Activated T-cell treated with anti-CD3 and anti-CD28 coated beads for 24 hours (primary cell): ENCODE measurements at regions not wholly inside any gene's neighbourhood (a gene's known extent, or its start where the extent isn't known, plus 50 kb on each side); places are given as distances from the start of the nearest gene placed in this dataset.

ENCODE experiments used
- DNase-seq: peaks from one replicate; pipeline ENCODE4 v3.0.0-alpha.2; 2020; ENCODE audit warnings: low read depth

DNA sequence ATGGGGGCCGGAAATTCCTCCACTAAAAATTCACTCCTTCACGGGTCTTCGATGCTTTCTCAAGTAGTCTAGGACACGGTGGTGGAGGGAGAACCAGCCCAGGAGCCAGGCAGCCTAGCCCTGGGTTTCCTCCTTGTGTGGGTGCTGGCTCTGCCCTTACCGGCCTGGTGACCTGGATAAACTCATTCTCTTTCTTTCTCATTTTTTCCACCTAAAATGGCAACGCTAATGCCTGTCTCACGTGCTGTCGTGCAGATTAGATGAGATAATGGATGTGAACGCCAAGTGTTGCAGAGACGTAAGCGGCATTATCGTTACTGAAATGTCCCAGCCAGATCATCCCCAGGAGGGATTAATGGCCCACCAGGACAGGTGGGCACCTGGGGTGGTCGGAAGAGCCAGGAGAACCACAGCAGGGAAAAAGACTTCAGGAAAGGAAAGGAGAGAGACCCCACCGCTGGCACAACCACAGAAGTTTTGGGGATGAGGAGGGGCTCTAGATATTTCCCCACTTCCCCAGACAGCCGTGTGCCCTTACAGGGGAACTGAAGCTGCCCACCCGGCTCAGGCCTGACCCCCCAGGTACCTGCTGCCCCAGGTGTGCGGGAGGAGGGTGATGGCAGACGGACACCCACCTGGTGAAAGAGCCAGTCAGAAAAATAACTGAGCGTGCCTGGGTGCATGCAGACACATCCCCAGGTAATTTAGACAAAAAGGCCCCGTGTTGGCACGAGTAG is 100.8 kb upstream of the ASAP2 start:
- DNase-seq, result no peak

DNA sequence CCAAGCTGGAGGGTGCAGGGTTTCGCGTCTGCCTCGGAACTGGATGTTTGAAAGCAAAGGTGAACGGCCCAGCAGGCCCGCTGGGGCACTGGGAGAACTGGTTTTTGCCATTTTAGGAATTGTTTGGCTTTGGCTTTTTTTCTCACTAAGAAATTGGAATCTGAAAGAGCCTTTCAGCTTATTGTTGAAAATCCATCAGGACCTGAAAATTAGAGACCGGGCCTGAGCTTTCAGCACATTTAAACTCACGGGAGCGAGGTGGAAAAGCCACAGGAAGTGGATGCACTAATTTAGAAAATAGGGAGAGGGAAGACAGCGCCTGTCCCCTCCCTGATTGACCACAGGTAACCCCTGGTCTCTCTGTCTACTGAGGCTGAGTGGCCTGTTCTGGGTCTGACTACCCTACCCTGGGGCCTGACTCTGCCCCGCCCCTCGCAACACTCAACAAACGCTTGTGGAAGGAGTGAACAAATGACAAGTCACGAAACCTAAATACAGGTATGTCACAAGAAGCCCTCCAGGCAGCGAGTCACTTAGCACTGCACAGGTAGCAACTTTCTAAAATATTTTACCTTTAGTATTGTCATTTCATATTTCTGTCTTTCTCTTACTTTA is 100.3 kb upstream of the MBOAT2 start:
- no peak for DNase-seq

DNA sequence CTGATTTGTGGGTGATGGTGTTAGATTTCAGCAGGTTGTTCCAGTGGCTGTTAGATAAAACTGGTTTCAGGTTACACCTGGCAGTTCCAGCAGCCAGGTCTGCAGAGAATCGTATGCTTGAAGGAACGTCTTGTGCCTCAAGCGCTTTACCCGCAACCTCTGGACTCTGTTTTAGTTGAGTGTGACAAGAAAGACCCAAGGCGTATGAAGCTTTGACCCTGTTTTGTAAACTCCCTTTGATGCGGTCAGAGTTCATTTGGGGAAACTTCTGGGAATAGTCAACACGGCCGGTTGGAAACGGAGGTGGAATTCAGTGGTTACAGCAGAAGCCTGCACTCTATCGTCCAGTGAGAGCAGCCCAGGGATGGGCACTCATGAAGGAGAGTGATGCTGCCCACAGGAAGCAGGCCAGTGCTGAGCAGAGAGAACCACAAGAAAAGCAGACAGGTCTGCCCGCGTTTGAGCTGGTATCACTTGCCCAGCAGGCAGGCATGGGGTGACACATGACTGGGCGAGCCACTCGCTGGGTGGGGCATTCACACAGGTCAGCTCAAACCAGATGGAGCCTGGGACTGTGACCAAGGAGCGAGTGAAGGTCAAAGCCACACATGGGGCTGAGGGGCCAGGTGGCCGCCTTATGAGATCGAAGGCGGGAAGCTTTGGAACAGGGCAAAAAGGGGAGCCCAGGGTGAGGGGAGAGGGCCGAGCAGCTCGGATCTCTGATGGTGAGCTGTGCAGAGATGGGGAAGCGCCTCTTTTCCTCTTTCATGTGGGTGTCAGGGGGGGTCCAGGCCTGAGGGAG is 99.6 kb upstream of the MBOAT2 start:
- DNase-seq, result no peak

DNA sequence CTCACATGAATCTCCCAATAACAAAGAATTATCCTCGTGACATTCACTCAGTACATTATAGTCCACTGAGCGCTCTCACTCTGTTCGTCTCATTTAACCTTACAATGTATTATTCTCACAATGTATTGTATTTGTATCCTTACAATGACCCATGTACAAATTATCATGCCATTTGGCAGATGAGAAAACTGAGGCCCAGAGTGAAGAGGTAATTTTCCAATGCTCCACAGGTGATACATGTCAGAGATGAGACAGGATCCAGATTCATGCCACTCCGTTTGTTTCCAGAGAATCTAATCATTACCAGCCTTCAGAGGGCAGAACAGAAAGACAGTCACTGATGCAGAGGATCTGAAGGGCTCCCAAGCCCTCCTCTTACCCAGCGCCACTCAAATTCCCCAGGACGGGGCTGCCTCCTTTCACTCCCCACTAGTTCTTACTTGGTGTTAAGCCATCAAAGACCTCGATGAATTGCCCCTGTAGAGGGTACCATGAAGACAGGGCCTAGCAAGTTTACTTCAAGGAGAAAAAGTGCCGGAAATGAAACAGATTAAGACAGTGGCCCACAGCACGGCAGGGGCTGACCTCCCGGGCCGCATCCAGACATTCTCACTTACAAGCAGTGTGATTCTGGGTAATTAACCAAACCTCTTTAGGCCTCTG is 98.4 kb upstream of the MBOAT2 start:
- DNase-seq, result no peak

DNA sequence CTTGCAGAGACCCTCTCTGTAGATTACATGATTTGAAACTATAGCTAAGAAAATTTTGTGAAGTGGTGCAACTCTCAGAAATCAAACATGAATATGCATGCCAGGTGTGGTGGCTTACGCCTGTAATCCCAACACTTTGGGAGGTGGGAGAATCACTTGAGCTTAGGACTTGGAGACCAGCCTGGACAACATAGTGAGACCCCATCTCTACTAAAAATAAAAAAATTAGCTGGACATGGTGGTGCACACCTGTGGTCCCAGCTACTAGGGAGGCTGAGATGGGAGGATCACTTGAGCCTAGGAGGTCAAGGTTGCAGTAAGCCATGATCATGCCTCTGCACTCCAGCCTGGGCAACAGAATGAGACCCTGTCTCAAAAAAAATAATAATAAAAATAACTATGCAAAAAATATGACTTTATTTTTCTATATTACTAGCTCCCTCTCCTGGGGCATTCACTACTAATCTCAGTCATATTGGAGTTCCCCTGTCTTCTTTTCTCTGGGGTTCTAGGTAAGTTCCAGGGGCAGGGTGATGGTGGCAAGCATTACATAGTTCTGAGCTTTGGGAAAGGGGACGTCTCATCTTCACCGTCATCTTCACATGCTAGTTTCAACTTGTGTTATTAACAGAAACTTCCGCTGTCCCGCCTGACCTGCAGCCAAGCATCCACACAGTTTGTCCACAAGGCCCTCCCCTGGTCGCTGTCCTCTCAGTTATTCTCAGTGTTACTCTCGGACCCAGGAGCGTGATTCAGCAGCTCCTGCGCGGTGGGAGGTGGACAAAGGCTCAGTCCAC is 96.8 kb upstream of the MBOAT2 start:
- no peak for DNase-seq

DNA sequence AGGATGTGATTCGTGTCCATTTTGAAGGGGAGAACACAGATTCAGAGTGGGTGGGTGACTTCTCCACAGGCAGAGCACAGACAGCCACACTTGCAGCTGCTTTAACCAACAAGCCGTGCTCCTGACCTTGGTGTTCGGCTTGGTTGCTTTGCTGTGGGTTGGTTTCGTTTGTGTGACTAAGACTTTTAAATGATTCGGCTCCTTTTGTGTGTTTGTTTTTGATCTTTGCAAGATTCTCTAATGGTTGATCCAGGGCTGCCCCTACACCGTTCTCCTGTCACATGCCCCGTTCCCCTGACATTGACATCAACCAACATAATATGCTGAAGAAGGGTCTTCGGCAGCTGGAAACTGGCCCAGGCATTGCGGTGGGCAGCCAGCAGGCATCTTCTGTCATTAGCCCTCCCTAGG is 95.9 kb upstream of the MBOAT2 start:
- DNase-seq, result peak; percentile 6

DNA sequence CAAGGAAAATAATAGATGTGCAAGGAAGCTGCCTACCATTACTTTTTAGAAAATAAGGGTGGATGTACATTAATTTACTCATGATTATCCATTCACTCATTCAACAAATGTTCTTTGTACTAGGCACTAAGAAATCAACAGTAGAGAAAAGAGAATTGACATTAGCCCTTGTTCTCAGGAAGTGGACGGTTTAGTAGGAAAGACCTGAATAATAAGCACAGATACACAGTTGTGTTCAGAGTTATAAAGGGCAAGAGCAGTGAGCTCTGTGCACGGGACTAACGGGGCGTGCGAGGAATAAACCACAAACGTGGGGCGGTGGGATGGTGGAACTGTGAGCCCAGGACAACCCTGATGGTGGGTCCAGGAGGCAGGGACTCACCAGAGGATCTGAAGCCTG is 94.4 kb upstream of the MBOAT2 start:
- DNase-seq, result no peak

DNA sequence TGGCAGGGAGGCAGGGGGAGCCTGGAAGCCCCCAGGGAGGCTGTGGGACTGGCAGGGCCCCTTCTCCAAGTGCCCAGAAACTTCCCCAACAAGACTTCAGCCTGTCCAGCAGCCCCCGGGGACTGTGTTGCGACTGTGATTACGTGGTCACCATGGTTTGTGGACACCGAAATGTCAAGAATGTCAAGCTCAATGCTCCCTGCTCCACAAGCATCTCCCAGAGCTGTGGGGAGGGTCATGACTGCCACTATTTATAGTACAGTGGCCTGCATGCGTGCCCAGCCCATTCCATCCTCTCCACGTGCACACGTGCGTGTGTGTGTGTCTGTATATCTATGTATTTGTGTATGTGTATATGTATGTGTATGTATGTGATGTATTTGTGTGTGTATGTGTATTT is 93.8 kb upstream of the MBOAT2 start:
- DNase-seq, result no peak

DNA sequence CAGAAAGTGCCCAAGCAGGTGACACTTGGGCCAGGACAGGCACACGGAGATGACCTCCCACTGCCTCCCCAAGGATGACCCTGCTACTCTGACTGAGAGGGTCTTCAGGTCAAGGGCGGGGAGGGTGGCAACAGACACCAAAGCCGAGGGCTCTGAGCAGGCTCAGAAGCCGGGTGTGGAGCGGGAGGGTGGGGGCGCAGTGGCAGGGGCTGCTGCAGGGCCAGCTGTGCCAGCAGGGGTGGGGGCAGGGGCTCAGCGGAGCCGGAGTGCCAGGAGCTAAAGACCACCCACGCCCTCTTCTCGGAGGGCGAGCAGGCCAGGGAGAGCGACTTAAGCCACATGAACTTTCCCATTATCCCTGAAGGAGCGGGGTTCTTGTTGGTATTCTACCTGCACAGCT is 93.3 kb upstream of the MBOAT2 start:
- DNase-seq, result no peak

DNA sequence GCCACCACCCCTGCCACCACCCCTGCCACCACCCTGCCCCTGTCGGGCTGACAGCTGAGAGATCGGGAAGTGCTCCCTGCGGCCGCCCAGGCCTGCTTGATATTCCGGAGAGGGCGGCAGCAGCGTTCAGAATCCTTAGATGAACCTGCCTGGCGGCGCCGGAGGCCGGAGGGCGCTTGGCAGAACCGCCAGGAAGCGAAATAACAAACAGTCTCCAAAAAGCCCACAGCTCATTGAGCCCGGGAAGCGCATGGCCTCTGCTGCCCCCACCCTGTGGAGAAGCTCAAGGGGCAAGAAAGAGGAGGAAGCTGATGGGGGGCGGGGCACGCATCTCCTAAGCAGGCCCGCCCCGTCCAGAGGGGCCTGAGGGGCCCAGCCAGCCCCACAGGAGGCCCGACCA is 92.2 kb upstream of the MBOAT2 start:
- DNase-seq, result no peak

DNA sequence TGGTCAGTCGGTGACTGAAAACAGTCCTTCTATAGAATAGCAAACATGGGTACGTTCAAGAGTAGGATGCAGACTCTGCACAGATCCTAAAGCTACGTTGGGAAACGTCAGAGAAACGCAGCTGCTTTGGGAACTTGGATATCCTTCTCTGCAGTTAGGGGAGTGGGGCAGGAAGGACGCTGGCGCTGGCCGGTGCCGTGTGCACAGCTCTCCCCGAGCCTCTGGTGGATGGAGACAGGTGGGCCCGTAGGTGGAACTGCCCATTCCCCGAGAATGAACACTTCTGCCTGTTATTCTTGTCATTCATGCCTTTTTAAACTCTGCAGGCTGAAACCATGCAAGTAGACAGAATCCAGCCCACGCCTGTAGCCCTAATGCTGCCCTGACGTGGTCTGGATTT is 91.7 kb upstream of the MBOAT2 start:
- DNase-seq, result no peak

DNA sequence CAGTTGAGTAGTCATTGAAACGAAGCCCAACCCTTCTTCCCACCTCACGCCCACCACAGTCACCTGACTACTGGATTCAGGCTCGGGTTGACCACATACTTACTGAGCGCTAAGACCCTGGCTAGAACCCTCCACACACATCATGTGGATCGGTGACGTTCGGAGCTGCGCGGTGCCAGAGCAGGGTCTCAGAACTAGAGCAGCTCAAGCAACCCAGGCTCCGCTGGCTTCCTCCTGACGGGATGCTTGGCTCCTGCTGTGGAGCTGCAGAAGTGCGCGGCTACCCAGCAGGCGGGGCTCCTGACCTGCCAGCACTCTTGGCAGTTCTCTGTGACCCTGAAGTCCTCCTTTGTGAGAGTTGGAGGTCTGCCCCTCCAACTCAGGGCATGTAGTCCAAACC is 90.6 kb upstream of the MBOAT2 start:
- DNase-seq, result no peak

DNA sequence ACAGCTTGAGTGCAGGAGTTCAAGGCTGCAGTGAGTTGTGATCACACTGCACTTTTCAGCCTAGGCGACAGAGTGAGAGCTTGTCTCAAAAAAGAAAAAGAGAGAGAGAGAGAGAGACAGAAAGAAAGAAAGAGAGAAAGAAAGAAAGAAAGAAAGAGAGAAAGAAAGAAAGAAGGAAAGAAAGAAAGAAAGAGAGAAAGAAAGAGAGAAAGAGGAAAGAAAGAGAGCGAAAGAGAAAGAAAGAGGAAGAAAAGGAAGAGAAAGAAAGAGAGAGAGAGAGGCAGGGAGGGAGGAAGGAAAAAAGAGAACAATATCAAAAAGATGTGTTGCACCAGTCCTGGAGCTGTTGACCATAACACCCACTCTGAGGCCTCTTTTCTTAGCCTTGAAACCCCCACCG is 89.8 kb upstream of the MBOAT2 start:
- no peak for DNase-seq

DNA sequence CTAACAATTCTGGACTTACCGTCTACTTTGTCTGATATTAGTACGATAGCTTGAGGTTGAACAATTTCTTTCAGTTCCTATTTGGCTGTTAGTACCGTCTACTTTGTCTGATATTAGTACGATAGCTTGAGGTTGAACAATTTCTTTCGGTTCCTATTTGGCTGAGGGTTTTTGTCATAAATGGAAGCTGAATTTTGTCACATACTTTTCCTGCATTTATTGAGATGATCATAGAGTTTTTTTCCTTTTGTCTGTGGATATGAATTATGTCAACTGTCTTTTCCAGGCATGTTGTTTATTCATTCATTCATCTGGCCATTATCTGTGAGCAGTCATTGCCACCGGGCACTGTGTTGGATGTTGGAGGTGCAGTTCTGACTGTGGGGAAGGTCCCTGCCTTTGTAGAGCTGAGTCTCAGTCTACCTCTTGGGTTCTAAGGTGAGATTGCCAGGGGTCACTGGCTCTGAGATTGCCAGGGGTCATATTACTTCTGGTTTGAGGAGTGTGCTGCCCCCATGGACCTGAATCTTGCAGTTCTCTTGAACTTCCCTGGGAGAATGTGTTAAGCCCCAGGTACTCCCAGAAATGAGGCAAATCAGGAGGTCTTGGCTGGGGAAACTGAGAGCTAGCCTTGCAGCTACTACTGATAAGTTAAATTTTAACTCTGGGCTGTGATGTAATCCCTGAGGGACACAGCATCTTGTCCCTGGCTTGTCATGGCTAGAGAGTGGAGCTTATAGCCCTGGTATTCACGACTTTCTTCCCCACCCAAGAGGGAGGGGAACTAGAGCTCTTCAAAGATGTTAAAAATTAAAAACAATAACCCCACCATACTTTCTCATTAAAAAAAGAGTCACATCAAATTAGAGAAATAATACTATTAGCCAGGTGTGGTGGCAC is 89.1 kb upstream of the MBOAT2 start:
- no peak for DNase-seq

DNA sequence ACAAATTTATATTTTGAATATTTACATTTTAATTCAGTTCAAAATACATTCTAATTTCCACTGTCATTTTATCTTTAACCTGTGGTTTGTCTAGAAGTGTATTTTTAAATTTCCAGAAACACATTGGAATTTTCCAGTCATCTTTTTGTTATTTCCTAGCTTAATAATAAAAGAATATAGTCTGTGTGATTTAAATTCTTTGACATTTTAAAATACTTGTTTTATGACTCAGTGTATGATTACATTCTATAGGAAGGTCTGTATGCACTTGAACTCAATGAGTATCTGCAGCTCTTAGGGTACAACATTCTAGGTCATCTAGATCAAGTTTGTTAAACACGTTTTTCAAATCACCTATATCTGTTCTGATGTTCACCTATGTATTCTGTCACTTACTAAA is 88.3 kb upstream of the MBOAT2 start:
- no peak for DNase-seq

DNA sequence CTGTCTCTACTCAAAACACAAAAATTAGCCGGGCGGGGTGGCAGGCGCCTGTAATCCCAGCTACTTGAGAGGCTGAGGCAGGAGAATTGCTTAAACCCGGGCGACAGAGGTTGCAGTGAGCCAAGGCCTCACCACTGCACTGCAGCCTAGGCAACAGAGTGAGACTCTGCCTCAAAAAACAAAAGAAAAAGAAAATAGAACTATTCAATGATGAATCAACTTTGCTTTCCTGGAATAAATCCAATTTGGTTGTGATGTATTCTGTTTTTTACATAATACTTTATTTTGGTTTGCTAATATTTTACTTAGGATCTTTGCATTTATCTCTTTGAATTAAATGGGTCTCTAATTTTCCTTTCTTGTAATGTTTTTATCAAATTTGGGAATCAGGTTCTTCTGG is 86.3 kb upstream of the MBOAT2 start:
- no peak for DNase-seq

DNA sequence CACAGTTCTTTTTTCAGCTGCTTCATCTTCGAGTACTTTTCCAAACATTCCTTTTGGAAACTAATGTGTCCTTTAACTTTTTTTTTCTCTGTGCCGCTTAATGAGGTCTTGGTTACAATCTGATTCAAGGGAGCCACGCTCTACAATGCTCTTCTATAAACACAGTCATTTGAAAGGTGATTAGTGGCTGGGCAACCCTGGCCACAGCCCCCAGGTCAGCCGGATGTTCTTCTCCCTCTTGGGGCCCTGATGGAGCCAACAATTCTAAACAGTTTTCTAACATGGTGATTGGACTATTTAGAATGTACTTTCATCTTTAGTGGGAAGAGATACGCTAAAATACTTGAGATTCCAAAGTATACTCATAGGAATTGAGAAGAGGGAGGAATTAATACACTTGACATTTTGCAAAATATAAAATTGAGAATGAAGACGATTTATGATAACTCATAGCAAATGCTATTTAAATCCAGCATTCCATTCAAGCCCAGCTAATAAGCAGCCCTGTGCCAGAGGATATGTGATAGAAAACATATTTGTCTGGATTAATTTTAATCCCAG is 83.7 kb upstream of the MBOAT2 start:
- DNase-seq, result no peak

DNA sequence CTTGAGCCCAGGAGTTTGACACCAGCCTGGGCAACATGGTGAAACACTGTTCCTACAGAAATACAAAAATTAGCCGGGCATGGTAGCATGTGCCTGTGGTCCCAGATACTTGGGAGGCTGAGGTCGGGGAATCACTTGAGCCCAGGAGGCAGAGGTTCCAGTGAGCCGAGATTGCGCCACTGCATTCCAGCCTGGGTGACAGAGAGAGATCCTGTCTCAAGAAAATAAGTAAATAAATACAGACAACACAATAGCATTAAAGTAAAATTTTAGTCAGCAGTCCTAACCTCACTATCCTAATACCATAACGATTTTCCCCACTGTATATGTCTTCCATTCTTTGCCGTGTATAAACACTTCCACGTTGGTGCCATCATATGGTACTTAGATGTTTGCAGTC is 83.0 kb upstream of the MBOAT2 start:
- DNase-seq, result no peak

DNA sequence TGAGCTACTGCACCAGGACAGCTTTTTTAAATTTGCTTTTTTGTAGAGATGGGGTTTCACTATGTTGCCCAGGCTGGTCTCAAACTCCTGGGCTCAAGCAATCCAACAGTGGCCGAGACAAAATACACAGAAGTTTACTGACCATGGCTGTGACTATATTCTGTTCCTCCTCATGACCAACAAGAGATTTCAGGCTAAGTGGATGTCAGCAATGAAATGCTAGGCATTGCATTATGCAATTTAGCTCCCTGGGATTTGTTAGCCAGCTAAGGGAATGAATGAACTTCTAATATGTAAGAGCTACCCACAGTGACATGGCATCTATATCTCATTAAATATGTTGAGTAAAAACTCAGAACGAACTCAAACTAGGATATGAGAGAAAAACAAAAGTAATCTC is 81.9 kb upstream of the MBOAT2 start:
- DNase-seq, result no peak

DNA sequence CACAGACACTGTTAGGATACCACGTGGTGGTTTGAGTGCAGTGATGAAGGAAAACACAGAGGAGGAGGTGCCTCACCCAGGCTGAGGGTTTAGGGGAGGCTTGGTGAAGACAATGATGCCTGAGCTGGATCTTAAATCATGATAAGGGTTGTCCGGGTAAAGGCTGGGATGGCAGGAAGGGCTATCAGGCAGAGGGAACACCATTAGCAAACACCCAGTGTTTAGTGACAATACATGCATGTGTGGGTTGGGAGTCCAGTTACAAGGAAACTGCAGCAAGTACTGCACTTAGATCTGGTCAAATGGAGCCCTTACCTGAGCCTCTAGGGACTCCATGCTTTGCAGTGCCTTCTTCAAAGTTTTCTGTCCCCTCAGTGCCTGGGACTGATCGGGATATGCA is 79.8 kb upstream of the MBOAT2 start:
- no peak for DNase-seq

DNA sequence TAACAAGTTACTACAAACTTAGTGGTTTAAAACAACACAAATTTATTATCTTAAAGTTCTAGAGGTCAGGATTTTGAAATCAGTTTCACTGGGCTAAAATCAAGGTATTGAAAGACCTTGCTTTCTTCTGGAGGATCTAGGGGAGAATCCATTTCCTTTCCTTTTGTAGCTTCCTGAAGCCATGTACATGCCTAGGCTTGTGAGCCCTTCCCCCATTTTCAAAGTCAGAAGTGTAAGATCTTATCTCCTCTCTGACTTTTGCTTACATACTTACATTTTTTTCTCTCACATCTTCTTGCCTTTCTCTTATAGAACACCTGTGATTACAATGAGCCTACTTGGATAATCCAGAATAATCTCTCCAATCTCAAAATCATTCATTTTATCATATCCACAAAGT is 78.7 kb upstream of the MBOAT2 start:
- DNase-seq, result no peak
